GM23338 (cell line): ENCODE measurements at regions not wholly inside any gene's neighbourhood (a gene's known extent, or its start where the extent isn't known, plus 50 kb on each side); places are given as distances from the start of the nearest gene placed in this dataset.

ENCODE experiments used
- CREB1 ChIP-seq: fragments of 250-450 bp; sonication (Bioruptor Pico); IDR thresholded peaks from 2 replicates; pipeline ENCODE4 v1.5.0; 2020; ENCODE audit warnings: low read depth, mild to moderate bottlenecking, moderate library complexity
- ETS1 ChIP-seq: IDR thresholded peaks from 2 replicates; pipeline ENCODE4 v1.6.1; 2016; ENCODE audit warnings: antibody characterized with exemption
- EZH2 ChIP-seq: fragments of 200-600 bp; sonication (generic); IDR thresholded peaks from one replicate; pipeline ENCODE4 v1.8.0; 2017; ENCODE audit warnings: antibody characterized with exemption, mild to moderate bottlenecking, low read depth; ENCODE audit not compliant: unreplicated experiment
- EZH2phosphoT487 ChIP-seq: fragments of 200-600 bp; sonication (generic); IDR thresholded peaks from one replicate; pipeline ENCODE4 v1.8.1; 2018; ENCODE audit warnings: antibody characterized with exemption; ENCODE audit not compliant: unreplicated experiment
- POLR2AphosphoS5 ChIP-seq: IDR thresholded peaks from 2 replicates; pipeline ENCODE4 v1.6.1; 2016; ENCODE audit warnings: antibody characterized with exemption, low read depth
- REST ChIP-seq: IDR thresholded peaks from one replicate; pipeline ENCODE4 v1.6.1; 2018; ENCODE audit warnings: antibody characterized with exemption; ENCODE audit not compliant: unreplicated experiment
- ZNF114 ChIP-seq: fragments of 250-450 bp; sonication (Bioruptor Pico); IDR thresholded peaks from 2 replicates; pipeline ENCODE4 v1.5.0; 2020; ENCODE audit warnings: mild to moderate bottlenecking, moderate library complexity
- ZNF462 ChIP-seq: fragments of 250-450 bp; sonication (Bioruptor Pico); IDR thresholded peaks from 2 replicates; pipeline ENCODE4 v1.5.0; 2020; ENCODE audit warnings: mild to moderate bottlenecking, moderate library complexity
- TF ChIP-seq, protein P1 (sequence below), 2 experiments: fragments of 200-600 bp in 1 of 2; sonication (generic) in 1 of 2; conservative IDR thresholded peaks; 2 replicates each; pipeline versions ENCODE4 v1.5.1 to v1.6.1; 2016 to 2017; ENCODE audit warnings: antibody characterized with exemption in 2 of 2, low read depth in 2 of 2, mild to moderate bottlenecking in 2 of 2, moderate library complexity in 1 of 2

DNA sequence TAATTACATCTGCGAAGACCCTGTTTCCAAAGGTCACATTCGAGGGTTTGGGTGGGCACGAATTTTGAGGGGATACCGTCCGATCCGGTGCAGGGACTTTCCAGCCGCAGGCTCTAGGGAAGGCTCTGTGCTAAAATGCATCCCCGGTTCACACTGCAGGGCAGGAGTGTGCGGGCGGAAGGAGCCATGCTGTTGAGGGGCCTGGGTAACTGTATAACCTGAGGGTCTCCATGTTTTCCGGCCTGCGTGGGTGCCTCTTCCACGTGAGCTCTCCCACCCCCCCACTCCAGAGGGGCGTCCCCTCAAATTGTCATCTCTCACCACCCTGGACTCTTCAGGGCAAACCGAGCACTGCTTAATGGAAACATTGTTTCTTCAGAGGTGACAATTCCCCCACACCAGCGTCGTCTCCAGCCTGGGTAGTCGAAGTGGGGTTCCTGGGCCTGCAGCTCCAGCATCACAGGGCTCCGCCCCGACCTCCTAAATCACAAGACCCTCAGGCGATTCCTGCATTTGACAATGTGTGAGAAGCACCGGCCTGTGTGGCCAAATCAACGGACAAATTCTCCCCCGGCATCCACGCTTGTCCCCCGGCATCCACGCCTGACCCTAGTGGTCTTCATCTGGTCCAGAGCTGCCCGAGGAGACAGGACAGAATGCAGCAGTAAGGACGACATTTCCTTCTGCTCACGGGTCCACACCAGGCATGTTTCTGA is 51.2 kb downstream of the FOXL3 start:
- TF ChIP-seq, protein P1, sequence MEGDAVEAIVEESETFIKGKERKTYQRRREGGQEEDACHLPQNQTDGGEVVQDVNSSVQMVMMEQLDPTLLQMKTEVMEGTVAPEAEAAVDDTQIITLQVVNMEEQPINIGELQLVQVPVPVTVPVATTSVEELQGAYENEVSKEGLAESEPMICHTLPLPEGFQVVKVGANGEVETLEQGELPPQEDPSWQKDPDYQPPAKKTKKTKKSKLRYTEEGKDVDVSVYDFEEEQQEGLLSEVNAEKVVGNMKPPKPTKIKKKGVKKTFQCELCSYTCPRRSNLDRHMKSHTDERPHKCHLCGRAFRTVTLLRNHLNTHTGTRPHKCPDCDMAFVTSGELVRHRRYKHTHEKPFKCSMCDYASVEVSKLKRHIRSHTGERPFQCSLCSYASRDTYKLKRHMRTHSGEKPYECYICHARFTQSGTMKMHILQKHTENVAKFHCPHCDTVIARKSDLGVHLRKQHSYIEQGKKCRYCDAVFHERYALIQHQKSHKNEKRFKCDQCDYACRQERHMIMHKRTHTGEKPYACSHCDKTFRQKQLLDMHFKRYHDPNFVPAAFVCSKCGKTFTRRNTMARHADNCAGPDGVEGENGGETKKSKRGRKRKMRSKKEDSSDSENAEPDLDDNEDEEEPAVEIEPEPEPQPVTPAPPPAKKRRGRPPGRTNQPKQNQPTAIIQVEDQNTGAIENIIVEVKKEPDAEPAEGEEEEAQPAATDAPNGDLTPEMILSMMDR (conservative IDR thresholded peaks at IDR 0.05; ENCODE audit: low read depth in 2 of 2), result no peak
- no peak for TF ChIP-seq POLR2AphosphoS5
- TF ChIP-seq REST, result no peak
- TF ChIP-seq ZNF462 (CRISPR knock-in tag), result no peak
- TF ChIP-seq EZH2, result no peak
- no peak for TF ChIP-seq CREB1 (CRISPR knock-in tag)
- no peak for TF ChIP-seq EZH2phosphoT487
- no peak for TF ChIP-seq ETS1
- TF ChIP-seq ZNF114 (CRISPR knock-in tag), result no peak
